ENCODE measurements at regions not wholly inside any gene's neighbourhood (a gene's known extent, or its start where the extent isn't known, plus 50 kb on each side); places are given as distances from the start of the nearest gene placed in this dataset.
"Not testable (repeated sequence)": the region's sequence is repeated elsewhere in the genome, so short reads cannot be mapped to it uniquely, and the experiment has no call there.

GRCh38 chr7:83716923-83717322 lies 68.0 kb upstream of the SEMA3E start:
- not testable (repeated sequence) for DNase-seq

DNA sequence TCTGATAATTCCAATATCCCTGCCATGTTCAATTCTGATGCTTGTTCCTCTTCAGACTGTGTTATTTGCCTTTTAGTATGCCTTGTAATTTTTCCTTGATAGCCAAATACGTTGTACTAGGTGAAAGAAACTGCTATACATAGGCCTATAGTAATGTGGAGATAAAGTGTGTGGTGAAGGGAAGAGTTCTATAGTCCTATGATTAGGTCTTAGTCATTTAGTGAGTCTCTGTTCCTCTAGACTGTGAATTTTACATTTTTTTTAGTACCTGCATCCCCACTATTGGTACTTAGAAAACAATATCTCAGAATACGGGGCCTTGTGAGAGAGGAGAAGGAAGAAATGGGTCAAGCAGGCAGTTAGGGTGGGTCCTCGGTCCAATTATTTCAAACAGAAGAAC lies 59.6 kb upstream of the SEMA3E start:
- no peak for DNase-seq

GRCh38 chr7:83704564-83704963 lies 55.6 kb upstream of the SEMA3E start:
- no peak for DNase-seq

DNA sequence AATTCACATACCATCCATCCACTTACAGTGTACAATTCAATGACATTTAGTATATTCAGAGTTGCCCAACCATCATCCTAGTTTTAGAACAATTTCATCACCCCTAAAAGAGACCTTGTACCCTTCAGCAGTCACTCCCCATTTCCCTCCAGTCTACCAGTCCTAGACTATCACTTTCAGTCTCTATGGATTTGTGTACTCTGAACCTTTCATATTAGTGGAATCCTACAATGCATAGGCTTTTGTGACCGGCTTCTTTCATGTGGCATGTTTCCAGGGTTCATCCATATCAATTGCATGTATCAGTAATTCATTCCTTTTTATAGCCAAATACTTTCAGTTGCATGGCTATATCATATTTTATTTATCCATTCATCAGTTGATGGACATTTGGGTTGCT lies 53.5 kb upstream of the SEMA3E start:
- no peak for DNase-seq

DNA sequence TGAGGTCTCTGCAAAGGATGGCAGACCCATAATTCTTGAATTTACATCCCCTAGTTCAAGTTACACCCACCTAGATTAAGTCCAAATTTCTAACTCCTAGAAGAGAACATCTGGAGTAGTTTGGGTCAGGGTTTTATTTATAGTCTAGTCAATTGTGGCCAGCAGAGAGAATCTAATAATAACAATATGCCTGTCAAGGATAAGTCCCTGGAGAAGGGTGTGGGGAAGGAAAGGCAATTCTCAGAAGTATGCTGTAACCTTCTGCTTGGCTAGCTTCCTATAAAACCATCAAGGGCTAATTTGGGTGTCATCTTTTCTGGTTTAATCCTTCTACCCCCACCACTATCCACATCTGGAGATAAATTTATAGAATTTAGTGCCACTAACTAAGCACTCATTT lies 52.8 kb upstream of the SEMA3E start:
- DNase-seq = no peak

Measured in NCI-H524 treated with DMSO at 0.1 percent for 48 hours (cell line).